Psoas muscle (tissue), 7 donors: ENCODE measurements at regions not wholly inside any gene's neighbourhood (a gene's known extent, or its start where the extent isn't known, plus 50 kb on each side); places are given as distances from the start of the nearest gene placed in this dataset.

Experiments
- ATAC-seq, 4 donors: fragments of 200-7000 bp; cut with Tn5 transposase; one replicate each; pipeline ENCODE4 v1.9.1; 2020; ENCODE audit warnings: moderate library complexity in 3 of 4, mild to moderate bottlenecking in 2 of 4
- DNase-seq, 2 donors: peaks; one replicate each; pipeline ENCODE4 v3.0.0-alpha.2; 2020
- H3K27ac ChIP-seq: fragments of 200-600 bp; one replicate; pipeline ENCODE4 v1.8.0; 2022
- H3K27me3 ChIP-seq, 3 donors: fragments of 200-600 bp in 1 of 3; one replicate each; pipeline versions ENCODE4 v1.6.1 to v1.8.0; 2013 to 2022; ENCODE audit warnings: low read length in 2 of 3, mild to moderate bottlenecking in 2 of 3, moderate library complexity in 1 of 3; ENCODE audit not compliant: insufficient read depth in 3 of 3
- H3K36me3 ChIP-seq, 2 donors: fragments of 200-600 bp in 1 of 2; one replicate each; pipeline versions ENCODE4 v1.6.1 to v1.8.0; 2013 to 2022; ENCODE audit warnings: low read depth in 1 of 2, mild to moderate bottlenecking in 1 of 2, moderate library complexity in 1 of 2; ENCODE audit not compliant: insufficient read depth in 1 of 2
- H3K4me1 ChIP-seq: fragments of 200-600 bp; one replicate; pipeline ENCODE4 v1.8.0; 2022
- H3K4me3 ChIP-seq: fragments of 200-600 bp; one replicate; pipeline ENCODE4 v1.8.0; 2022; ENCODE audit warnings: mild to moderate bottlenecking
- H3K9me3 ChIP-seq: fragments of 200-600 bp; one replicate; pipeline ENCODE4 v1.8.0; 2022
- CTCF ChIP-seq: fragments of 200-600 bp; IDR thresholded peaks from one replicate; pipeline ENCODE4 v1.8.0; 2022; ENCODE audit warnings: antibody characterized with exemption
- WGBS, 3 donors: extraction: QIAGEN DNeasy Blood & Tissue Kit; methylation state at CpG; one replicate each; pipeline versions ENCODE4 v1.1.6 to v1.1.7; 2013; 5-methylcytosine and 5-hydroxymethylcytosine counted together
- intact Hi-C, 2 donors: fragments of 100-400 bp; cut with DNase I; formaldehyde crosslinking; loops; one replicate each; pipeline versions ENCODE4 v1.11.0 to v1.14.2; 2022
- donor health status: healthy with polysubstance abuse.
- donor health status: DM: no; HTN: no; CAD: no; lungs with moderate emphysema.
- donor health status: Bipolar disorder and iron deficiency.
- donor health status: healthy.
- donor health status: DM: yes; HTN: yes; CAD: no.
- donor health status: DM: no; HTN: no; CAD: no.
- donor health status: DM: yes; HTN: yes; CAD: no.

GRCh38 chr14:82052778-82053177 is 519.1 kb upstream of the SEL1L start:
- Histone ChIP-seq H3K9me3 (no peaks in the 10 kb centered on the region), H3K27ac (no peak overlapping the region), H3K27me3 (no peaks in the 10 kb centered on the region), H3K4me1 (no peaks in the 10 kb centered on the region), H3K36me3 (no peaks in the 10 kb centered on the region), H3K4me3 (no peak overlapping the region)
- no peak for TF ChIP-seq CTCF
- intact Hi-C loops: no loop called here
- ATAC-seq (no peak), DNase-seq (no peak)

- WGBS, 3 donors: 47 to 56% (median 51%) methylated on average over 1 of the region's 1 CpG
- no peaks in the 10 kb centered on the region for H3K4me1 ChIP-seq
- H3K4me3 ChIP-seq: no peak overlapping the region
- no peak overlapping the region for H3K27ac ChIP-seq
- H3K36me3 ChIP-seq: no peaks in the 10 kb centered on the region
- DNase-seq (no peak), ATAC-seq (no peak)
- TF ChIP-seq CTCF: no peak
- intact Hi-C loops: no loop called here
- no peaks in the 10 kb centered on the region for H3K9me3 ChIP-seq
- no peaks in the 10 kb centered on the region for H3K27me3 ChIP-seq
Observed at GRCh38 chr14:82055515-82056115, 522.0 kb upstream of the SEL1L start.

- DNase-seq: no peak
- WGBS, 3 donors: 47 to 53% (median 51%) methylated on average over 3 of the region's 3 CpGs
- TF ChIP-seq CTCF: no peak
- no peak overlapping the region for H3K27ac ChIP-seq
- no peaks in the 10 kb centered on the region for H3K36me3 ChIP-seq
- no peak overlapping the region for H3K4me3 ChIP-seq
- no peaks in the 10 kb centered on the region for H3K27me3 ChIP-seq
- H3K9me3 ChIP-seq: no peaks in the 10 kb centered on the region
- ATAC-seq: no peak
- intact Hi-C loops: no loop called here
- H3K4me1 ChIP-seq: no peaks in the 10 kb centered on the region
Observed at GRCh38 chr14:82060219-82060618, 526.6 kb upstream of the SEL1L start.

GRCh38 chr14:82067221-82067875 is 533.7 kb upstream of the SEL1L start:
- no peak overlapping the region for H3K4me3 ChIP-seq
- ATAC-seq (no peak), DNase-seq (no peak)
- H3K9me3 ChIP-seq: no peaks in the 10 kb centered on the region
- H3K4me1 ChIP-seq: no peaks in the 10 kb centered on the region
- no peaks in the 10 kb centered on the region for H3K36me3 ChIP-seq
- no peak overlapping the region for H3K27ac ChIP-seq
- intact Hi-C loops: no loop called here
- no peaks in the 10 kb centered on the region for H3K27me3 ChIP-seq
- no peak for TF ChIP-seq CTCF
- 69 to 76% (median 74%) methylated on average over 11 of the region's 11 CpGs for WGBS, 3 donors

- H3K36me3 ChIP-seq: no peaks in the 10 kb centered on the region
- H3K9me3 ChIP-seq: no peaks in the 10 kb centered on the region
- no peaks in the 10 kb centered on the region for H3K4me1 ChIP-seq
- H3K27ac ChIP-seq: no peak overlapping the region
- intact Hi-C loops: no loop called here
- no peaks in the 10 kb centered on the region for H3K27me3 ChIP-seq
- H3K4me3 ChIP-seq: no peak overlapping the region
- 49 to 68% (median 59%) methylated on average over 3 of the region's 3 CpGs for WGBS, 3 donors
- TF ChIP-seq CTCF: no peak
- ATAC-seq: no peak
- DNase-seq: no peak
Observed at GRCh38 chr14:82070040-82070439, 536.4 kb upstream of the SEL1L start.
